GM18858 (cell line): ENCODE measurements at regions not wholly inside any gene's neighbourhood (a gene's known extent, or its start where the extent isn't known, plus 50 kb on each side); places are given as distances from the start of the nearest gene placed in this dataset.
A peak's percentile ranks its signal among the peaks of the same experiment; 100 is the strongest.

Source experiments
- ATAC-seq: cut with Tn5 transposase; IDR thresholded peaks from one replicate; pipeline ENCODE4 v1.9.1; 2021; ENCODE audit not compliant: unreplicated experiment

- no peak for ATAC-seq
Observed at GRCh38 chr11:128330203-128330602, 257.2 kb downstream of the ETS1 start.

- ATAC-seq, result no peak
Observed at GRCh38 chr11:128328955-128329551, 258.3 kb downstream of the ETS1 start.

- no peak for ATAC-seq
Observed at GRCh38 chr11:128327274-128327673, 260.1 kb downstream of the ETS1 start.

- no peak for ATAC-seq
Observed at GRCh38 chr11:128326791-128327190, 260.6 kb downstream of the ETS1 start.

GRCh38 chr11:128324531-128325141, 262.7 kb downstream of the ETS1 start:
- no peak for ATAC-seq

GRCh38 chr11:128324051-128324481, 263.3 kb downstream of the ETS1 start:
- no peak for ATAC-seq

- no peak for ATAC-seq
Observed at GRCh38 chr11:128323381-128323780, 264.0 kb downstream of the ETS1 start.

GRCh38 chr11:128318856-128319474, 268.4 kb downstream of the ETS1 start:
- peak; percentile 91 for ATAC-seq

GRCh38 chr11:128316541-128317227, 270.7 kb downstream of the ETS1 start:
- ATAC-seq, result no peak

- no peak for ATAC-seq
Observed at GRCh38 chr11:128315933-128316332, 271.4 kb downstream of the ETS1 start.

- ATAC-seq, result no peak
Observed at GRCh38 chr11:128313931-128314330, 273.4 kb downstream of the ETS1 start.

- no peak for ATAC-seq
Observed at GRCh38 chr11:128311742-128312719, 275.3 kb downstream of the ETS1 start.

GRCh38 chr11:128310676-128311445, 276.5 kb downstream of the ETS1 start:
- no peak for ATAC-seq

GRCh38 chr11:128310005-128310404, 277.4 kb downstream of the ETS1 start:
- ATAC-seq, result no peak

GRCh38 chr11:128308794-128309193, 278.6 kb downstream of the ETS1 start:
- no peak for ATAC-seq

GRCh38 chr11:128305588-128305987, 281.8 kb downstream of the ETS1 start:
- ATAC-seq, result no peak

GRCh38 chr11:128304666-128305485, 282.5 kb downstream of the ETS1 start:
- no peak for ATAC-seq

GRCh38 chr11:128304116-128304515, 283.2 kb downstream of the ETS1 start:
- ATAC-seq, result no peak

GRCh38 chr11:128303383-128303782, 284.0 kb downstream of the ETS1 start:
- no peak for ATAC-seq
